Ishikawa (cell line): ENCODE measurements at regions not wholly inside any gene's neighbourhood (a gene's known extent, or its start where the extent isn't known, plus 50 kb on each side); places are given as distances from the start of the nearest gene placed in this dataset.

Experiments
- CEBPB ChIP-seq: IDR thresholded peaks from 2 replicates; pipeline ENCODE4 v1.6.1; 2012
- CREB1 ChIP-seq: IDR thresholded peaks from 2 replicates; pipeline ENCODE4 v1.6.1; 2012; ENCODE audit warnings: low read depth
- EGR1 ChIP-seq: IDR thresholded peaks from 2 replicates; pipeline ENCODE4 v1.6.1; 2012
- EP300 ChIP-seq: IDR thresholded peaks from 2 replicates; pipeline ENCODE4 v1.6.1; 2012; ENCODE audit warnings: borderline replicate concordance
- FOXM1 ChIP-seq: IDR thresholded peaks from 2 replicates; pipeline ENCODE4 v1.6.1; 2012; ENCODE audit warnings: low read depth, borderline replicate concordance
- RAD21 ChIP-seq: IDR thresholded peaks from 2 replicates; pipeline ENCODE4 v1.6.1; 2012; ENCODE audit warnings: low read depth
- TAF1 ChIP-seq: IDR thresholded peaks from 2 replicates; pipeline ENCODE4 v1.6.1; 2012; ENCODE audit warnings: low read depth, mild to moderate bottlenecking
- TCF12 ChIP-seq: IDR thresholded peaks from 2 replicates; pipeline ENCODE4 v1.6.1; 2012; ENCODE audit warnings: low read depth
- TEAD4 ChIP-seq: IDR thresholded peaks from 2 replicates; pipeline ENCODE4 v1.6.1; 2012
- YY1 ChIP-seq: IDR thresholded peaks from 2 replicates; pipeline ENCODE4 v1.6.1; 2012; ENCODE audit warnings: low read depth
- ZBTB7A ChIP-seq: IDR thresholded peaks from 2 replicates; pipeline ENCODE4 v1.6.1; 2012; ENCODE audit warnings: low read depth
- TF ChIP-seq, protein P1 (sequence below): IDR thresholded peaks from 2 replicates; pipeline ENCODE4 v1.6.1; 2012
- TF ChIP-seq, protein P2 (sequence below): IDR thresholded peaks from 2 replicates; pipeline ENCODE4 v1.6.1; 2012; ENCODE audit warnings: low read depth, mild to moderate bottlenecking

DNA sequence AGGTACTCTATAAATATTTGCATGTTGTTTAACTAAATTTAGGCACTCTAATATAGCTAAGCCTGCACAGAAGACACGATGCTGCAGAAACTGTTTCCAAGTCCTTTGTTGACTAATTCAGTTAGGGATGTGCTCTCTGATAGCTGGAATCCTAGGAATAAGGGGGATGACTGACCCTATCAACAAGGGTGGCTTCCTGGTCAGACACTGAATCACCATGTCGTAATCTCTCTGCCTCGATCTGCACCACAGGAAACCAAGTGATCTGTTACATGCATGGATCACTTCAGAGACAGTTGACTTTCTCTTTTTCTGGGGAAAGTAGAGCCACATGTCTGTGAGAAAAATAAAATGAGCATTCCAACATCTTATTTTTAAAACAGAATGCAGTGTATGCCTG is 169.1 kb downstream of the GUCY2F start:
- no peak for TF ChIP-seq YY1
- no peak for TF ChIP-seq FOXM1
- TF ChIP-seq TAF1: no peak
- TF ChIP-seq CEBPB: no peak
- TF ChIP-seq EP300: no peak
- TF ChIP-seq CREB1: no peak
- no peak for TF ChIP-seq RAD21
- TF ChIP-seq, protein P1, sequence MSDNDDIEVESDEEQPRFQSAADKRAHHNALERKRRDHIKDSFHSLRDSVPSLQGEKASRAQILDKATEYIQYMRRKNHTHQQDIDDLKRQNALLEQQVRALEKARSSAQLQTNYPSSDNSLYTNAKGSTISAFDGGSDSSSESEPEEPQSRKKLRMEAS: no peak
- TF ChIP-seq, protein P2, sequence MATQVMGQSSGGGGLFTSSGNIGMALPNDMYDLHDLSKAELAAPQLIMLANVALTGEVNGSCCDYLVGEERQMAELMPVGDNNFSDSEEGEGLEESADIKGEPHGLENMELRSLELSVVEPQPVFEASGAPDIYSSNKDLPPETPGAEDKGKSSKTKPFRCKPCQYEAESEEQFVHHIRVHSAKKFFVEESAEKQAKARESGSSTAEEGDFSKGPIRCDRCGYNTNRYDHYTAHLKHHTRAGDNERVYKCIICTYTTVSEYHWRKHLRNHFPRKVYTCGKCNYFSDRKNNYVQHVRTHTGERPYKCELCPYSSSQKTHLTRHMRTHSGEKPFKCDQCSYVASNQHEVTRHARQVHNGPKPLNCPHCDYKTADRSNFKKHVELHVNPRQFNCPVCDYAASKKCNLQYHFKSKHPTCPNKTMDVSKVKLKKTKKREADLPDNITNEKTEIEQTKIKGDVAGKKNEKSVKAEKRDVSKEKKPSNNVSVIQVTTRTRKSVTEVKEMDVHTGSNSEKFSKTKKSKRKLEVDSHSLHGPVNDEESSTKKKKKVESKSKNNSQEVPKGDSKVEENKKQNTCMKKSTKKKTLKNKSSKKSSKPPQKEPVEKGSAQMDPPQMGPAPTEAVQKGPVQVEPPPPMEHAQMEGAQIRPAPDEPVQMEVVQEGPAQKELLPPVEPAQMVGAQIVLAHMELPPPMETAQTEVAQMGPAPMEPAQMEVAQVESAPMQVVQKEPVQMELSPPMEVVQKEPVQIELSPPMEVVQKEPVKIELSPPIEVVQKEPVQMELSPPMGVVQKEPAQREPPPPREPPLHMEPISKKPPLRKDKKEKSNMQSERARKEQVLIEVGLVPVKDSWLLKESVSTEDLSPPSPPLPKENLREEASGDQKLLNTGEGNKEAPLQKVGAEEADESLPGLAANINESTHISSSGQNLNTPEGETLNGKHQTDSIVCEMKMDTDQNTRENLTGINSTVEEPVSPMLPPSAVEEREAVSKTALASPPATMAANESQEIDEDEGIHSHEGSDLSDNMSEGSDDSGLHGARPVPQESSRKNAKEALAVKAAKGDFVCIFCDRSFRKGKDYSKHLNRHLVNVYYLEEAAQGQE: no peak
- no peak for TF ChIP-seq EGR1
- TF ChIP-seq ZBTB7A: no peak
- TF ChIP-seq TCF12: no peak
- no peak for TF ChIP-seq TEAD4
